ENCODE measurements at regions not wholly inside any gene's neighbourhood (a gene's known extent, or its start where the extent isn't known, plus 50 kb on each side); places are given as distances from the start of the nearest gene placed in this dataset.

DNA sequence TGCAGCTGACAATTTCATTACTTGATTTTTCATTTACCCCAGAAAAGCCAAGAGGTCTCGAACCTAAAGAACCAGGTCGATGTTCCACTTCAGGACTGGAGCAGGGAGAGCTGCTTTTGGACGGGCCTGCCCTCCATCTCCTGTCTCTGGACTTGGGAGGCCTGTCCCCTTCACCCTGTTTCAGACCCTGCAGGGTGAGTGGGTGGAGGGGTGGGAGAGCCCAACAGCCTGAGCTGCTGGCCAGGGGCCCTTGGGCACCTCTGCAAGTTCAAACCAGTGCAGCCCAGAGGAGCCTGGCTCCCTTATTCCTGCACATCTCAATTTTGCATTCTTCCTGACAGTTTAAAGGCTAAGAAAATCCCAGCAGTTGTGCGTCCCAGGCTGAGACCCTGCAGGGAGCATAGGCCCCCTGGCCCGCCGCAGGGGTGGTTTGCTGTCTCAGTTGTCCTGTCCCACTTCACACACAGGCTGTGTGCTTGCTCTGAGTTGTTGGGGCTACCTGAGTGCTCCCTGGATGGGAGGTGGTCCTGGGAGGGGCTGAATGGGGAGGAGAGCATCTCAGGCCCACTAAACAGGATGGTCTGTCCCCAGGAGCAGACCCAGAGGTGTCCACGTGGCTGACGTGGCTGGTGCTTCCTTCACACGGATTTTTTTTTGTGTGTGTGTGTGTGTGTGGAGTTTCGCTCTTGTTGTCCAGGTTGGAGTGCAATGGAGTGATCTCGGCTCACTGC is 443.7 kb downstream of the PTPRU start:
- no peak for TF ChIP-seq POLR2A (IDR thresholded peaks at IDR 0.05)
- TF ChIP-seq, protein P1, sequence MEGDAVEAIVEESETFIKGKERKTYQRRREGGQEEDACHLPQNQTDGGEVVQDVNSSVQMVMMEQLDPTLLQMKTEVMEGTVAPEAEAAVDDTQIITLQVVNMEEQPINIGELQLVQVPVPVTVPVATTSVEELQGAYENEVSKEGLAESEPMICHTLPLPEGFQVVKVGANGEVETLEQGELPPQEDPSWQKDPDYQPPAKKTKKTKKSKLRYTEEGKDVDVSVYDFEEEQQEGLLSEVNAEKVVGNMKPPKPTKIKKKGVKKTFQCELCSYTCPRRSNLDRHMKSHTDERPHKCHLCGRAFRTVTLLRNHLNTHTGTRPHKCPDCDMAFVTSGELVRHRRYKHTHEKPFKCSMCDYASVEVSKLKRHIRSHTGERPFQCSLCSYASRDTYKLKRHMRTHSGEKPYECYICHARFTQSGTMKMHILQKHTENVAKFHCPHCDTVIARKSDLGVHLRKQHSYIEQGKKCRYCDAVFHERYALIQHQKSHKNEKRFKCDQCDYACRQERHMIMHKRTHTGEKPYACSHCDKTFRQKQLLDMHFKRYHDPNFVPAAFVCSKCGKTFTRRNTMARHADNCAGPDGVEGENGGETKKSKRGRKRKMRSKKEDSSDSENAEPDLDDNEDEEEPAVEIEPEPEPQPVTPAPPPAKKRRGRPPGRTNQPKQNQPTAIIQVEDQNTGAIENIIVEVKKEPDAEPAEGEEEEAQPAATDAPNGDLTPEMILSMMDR (IDR thresholded peaks at IDR 0.05): no peak

Data from thyroid gland (tissue), 4 donors.